ENCODE measurements at regions not wholly inside any gene's neighbourhood (a gene's known extent, or its start where the extent isn't known, plus 50 kb on each side); places are given as distances from the start of the nearest gene placed in this dataset.
"Not testable (repeated sequence)": the region's sequence is repeated elsewhere in the genome, so short reads cannot be mapped to it uniquely, and the experiment has no call there.

GRCh38 chr3:89932882-89933281 is 825.5 kb downstream of the EPHA3 start:
- DNase-seq (ENCODE audit: low spot score): no peak

- DNase-seq (ENCODE audit: low spot score): not testable (repeated sequence)
These were observed 837.0 kb downstream of the EPHA3 start for GRCh38 chr3:89944461-89944860.

- no peak for DNase-seq (ENCODE audit: low spot score)
These were observed 839.5 kb downstream of the EPHA3 start for GRCh38 chr3:89946884-89947283.

GRCh38 chr3:89947337-89947954 is 840.0 kb downstream of the EPHA3 start:
- DNase-seq (ENCODE audit: low spot score): no peak

DNA sequence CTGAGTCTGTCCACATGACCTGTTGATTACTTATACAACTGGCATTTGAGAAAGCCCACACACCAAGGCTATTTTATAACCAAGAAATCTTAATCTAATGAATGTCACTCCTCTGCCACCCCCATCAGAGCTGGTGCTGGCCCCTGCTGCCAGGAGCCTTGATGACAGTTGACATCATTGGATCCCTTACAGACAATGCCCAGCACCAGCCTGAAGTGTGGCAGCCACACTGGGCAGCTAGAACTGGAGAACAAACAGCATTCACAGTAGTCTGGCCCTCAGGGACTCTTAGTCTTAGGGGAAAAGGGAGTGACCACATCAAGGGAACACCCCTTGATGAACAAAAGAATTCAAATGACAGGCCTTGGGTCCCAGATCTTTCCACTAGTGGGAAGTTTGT is 840.6 kb downstream of the EPHA3 start:
- no peak for DNase-seq (ENCODE audit: low spot score)

DNA sequence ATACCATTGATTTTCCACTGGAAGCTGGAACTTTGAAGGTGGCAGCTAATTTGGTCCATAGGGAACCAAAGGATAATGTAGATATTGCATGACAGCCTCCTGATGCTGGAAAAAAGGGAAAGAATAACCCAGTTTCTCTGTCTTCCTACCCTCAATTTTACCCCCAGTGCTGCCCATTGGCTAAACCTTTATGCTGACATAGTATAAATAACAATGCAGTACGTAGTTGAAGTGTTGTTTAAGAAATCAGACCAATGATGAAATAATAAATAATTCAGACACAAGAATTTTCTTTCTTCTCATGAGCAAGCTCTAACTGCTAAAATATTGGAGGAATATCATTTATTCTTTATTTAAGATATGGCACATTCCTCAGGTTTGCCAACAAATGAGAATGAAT is 843.4 kb downstream of the EPHA3 start:
- no peak for DNase-seq (ENCODE audit: low spot score)

DNA sequence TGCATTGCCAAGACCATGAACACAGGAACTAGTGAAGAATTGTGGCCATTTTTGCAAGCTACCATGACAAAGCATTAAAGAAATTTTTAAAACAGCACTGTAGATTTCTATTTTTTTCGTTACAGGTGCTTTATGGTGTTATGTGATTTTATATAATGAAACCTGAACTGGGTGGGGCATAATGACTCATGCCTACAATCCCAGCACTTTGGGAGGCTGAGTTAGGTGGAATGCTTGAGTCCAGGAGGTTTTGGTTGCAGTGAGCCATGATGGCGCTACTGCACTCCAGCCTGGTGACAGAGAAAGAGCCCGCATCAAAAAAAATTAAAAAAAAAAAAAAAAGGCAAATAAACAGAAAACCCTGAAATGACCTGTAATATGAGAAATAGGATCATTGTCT is 846.7 kb downstream of the EPHA3 start:
- no peak for DNase-seq (ENCODE audit: low spot score)

- DNase-seq (ENCODE audit: low spot score): no peak
These were observed 847.7 kb downstream of the EPHA3 start for GRCh38 chr3:89955156-89955555.

GRCh38 chr3:89957451-89957850 is 850.0 kb downstream of the EPHA3 start:
- DNase-seq (ENCODE audit: low spot score): no peak

DNA sequence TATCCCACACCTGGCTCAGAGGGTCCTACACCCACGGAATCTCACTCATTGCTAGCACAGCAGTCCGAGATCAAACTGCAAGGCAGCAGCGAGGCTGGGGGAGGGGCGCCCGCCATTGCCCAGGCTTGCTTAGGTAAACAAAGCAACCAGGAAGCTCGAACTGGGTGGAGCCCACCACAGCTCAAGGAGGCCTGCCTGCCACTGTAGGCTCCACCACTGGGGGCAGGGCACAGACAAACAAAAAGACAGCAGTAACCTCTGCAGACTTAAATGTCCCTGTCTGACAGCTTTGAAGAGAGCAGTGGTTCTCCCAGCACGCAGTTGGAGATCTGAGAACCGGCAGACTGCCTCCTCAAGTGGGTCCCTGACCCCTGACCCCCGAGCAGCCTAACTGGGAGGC is 850.7 kb downstream of the EPHA3 start:
- DNase-seq (ENCODE audit: low spot score): not testable (repeated sequence)

DNA sequence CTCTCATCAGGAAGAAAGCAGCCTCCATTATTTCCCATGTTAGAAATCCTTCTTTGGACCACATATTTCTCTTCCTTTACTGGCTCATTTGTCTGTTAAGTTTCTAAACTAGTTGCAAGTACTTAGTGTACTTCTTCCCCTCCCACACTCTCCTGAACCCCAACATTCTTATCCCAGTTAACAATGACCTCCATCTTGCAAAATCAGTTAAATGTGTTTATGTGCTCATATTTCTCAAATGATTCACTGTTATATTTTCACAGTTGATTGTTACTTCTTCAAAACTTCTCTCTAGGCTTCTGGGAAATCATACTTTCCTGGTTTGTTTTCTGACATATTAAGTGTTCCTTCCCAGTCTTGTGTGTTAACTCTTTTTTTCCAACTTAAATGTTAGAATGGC is 856.9 kb downstream of the EPHA3 start:
- DNase-seq (ENCODE audit: low spot score): no peak

DNA sequence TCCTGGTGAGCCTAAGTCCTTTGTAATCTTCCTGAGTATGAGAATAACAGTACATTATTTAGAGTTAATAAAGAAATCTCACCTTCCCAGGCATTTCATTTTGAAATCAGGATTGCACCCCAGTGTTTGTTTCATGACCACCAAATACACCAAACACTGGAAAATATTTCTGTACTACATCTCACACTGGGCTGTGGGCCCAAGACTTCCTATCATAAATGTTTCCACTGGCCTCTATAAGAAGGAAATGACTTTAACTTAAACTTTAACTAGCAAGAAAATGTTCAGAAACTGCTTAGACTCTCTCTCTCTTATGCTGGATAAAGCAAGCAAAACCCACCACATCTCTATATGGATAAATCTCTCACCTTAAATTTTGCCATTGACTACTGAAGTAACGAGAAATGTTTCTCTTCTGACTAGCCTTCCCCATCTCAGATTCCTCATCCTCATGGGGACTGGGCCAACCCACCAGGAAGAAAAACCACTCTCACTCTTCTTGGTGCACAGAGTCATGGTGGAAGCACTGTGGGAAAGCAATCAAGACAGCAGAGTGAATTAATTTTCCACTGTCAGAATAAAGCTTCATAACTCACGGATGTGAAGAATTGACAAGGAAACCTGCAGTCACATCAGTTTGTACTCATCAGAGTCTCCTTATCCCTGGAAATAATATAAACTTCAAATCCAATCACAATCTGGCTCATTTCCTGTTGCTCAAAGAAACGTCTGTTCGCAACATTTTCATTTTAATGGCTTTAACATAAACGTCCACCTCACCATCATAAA is 859.6 kb downstream of the EPHA3 start:
- no peak for DNase-seq (ENCODE audit: low spot score)

- no peak for DNase-seq (ENCODE audit: low spot score)
These were observed 863.9 kb downstream of the EPHA3 start for GRCh38 chr3:89971329-89971728.

DNA sequence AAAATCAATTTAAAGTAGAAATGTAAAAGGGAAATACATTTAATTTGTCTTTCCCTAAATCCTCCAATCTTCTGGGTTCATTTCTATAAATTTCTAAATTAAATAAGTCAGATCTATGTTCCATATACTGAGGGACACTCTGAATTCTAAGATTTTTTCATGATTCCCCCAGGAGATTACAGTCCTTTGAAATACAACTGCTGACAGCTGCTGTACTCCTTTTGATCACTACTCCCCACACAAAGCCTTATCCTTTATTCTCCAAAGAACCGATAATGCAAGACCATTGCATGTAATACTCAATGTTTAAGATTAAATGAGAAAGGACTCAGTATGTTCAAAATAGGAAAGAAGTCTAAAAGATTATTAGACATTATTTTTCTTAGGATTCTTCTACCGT is 865.7 kb downstream of the EPHA3 start:
- DNase-seq (ENCODE audit: low spot score): no peak

DNA sequence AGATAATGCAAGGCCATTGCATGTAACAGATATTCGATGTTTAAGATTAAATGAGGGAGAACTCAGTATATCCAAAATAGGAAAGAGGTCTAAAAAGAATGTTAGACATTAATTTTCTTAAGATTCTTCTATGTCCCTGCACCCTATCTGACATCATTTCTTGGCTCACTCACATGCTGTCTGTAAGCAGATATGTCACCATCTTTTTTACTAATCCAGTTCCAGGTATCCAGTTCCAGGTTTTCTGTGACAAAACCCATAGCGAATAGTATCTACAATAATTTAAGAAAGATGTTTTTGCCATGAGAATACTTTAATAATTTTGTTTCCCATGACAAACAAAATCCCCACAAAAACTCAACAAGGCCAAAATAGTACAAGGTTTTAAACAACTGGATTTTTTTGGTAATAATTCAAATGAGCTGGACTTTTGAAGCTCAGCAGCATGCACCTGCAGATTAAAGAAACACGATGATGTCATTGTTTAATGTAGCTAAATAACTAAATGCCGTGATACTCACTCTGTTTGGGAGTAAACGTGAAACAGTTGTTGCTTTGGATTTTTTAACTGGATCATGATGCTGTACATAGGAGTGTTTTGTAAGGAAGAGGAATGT is 867.6 kb downstream of the EPHA3 start:
- no peak for DNase-seq (ENCODE audit: low spot score)

- DNase-seq (ENCODE audit: low spot score): no peak
These were observed 876.0 kb downstream of the EPHA3 start for GRCh38 chr3:89983449-89983848.

- DNase-seq (ENCODE audit: low spot score): no peak
These were observed 897.9 kb downstream of the EPHA3 start for GRCh38 chr3:90005281-90005847.

DNA sequence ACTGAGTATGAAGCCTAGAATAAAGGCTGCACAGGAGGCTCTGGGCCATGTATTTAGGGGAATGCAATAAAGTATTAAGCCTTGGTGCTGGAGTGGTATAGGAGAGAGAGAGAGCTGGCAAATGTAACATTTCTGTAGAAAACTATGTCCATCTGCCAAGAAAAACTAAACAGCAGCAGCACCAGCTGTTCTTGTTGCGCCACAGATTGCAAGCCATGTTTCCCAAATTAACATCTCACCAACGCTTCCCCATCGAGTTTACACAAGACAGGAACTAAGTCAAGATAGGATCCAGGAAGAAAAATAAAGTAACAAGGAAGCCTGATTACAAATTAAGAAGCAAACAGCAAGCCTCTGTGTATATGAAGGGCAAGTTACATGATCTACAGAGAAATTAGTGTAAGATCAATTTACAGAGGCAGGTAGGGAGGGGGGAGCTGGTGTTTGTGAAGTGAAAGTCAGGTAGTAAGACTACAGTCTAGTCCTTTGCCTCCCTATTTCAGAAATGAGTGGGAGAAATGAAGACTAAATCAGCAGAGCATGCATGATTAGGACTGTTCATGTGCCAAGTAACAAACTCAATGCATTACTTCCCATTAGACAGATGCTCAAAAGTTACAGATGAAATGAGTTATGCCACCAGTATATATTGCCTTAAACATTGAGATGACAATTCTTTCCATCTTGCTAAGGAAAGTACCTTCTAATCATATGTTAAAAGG is 900.5 kb downstream of the EPHA3 start:
- DNase-seq (ENCODE audit: low spot score): no peak

DNA sequence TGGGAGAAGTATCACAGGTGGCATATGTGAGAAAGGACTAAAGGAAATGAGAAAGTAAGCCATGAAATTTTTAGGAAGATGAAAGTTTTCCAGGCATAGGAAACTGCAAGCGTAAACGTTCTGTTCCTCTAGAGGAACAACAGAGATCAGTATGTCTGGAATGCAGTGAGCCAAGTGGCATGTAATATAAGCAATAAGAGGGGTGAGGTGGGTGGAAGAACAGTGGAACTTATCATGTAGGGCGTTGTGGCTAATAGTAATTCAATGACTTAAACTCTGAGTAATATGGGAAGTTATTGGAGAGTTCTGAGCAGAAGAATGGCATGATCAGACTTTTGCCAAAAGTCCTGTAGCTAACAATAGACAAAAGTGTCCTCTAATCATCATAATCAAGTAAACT is 902.9 kb downstream of the EPHA3 start:
- no peak for DNase-seq (ENCODE audit: low spot score)

DNA sequence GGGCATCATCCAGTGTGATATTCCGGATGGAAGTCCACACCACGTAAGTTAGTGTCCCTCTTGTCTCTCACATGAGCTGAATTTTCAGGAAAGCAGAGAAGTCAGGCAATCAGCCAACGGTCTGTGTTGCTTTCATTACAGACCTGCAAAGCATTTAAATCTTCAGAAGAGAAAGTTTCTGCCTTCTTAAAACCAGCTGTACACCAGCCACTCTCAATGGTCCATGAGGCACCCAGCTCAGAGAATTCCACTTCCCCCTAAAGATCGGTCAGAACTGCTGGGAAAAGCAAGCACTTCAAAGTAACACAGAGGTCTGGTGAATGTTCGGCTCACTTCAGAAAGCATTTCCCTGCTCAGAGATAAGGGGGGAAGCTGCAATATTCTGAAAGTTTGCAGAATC is 903.7 kb downstream of the EPHA3 start:
- DNase-seq (ENCODE audit: low spot score): no peak

DNA sequence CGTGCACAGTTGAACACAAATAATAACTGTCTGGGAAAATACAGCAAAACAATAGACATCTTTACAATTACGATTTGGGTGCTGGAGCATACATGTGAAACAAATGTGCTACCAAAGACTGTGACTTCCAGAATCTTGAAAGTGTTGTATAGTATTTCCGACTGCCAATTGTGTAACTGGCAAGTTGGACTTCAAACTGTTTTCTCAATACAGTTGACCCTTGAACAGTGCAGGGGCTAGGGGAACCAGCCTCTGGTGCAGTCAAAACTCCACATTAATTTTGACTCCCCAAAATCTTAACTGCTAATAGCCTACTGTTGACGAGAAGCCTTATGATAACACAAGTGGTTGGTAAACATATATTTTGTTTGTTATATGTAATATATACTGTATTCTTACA is 904.2 kb downstream of the EPHA3 start:
- no peak for DNase-seq (ENCODE audit: low spot score)

DNA sequence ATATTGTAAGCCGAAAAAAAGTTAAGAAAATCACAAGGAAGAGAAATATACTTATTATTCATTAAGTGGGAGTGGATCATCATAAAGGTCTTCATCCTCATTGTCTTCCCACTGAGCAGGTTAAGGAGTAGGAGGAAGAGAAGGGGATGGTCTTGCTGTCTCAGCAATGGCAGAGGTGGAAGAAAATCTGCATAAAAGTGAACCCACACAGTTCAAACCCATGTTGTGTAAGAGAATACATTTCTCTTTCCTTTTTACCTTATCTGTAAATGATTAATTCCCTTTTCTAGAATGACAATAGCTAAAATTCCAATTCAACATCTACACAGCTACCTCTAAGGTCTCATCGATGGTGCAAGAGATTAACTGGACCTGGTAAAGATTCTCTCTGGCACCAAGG is 904.6 kb downstream of the EPHA3 start:
- no peak for DNase-seq (ENCODE audit: low spot score)
